Astrocyte (in vitro differentiated cells and primary cell): ENCODE measurements at regions not wholly inside any gene's neighbourhood (a gene's known extent, or its start where the extent isn't known, plus 50 kb on each side); places are given as distances from the start of the nearest gene placed in this dataset.

Experiments used
- DNase-seq: peaks from one replicate; pipeline ENCODE4 v3.0.0-alpha.2; 2010; ENCODE audit warnings: low read depth
- FAIRE-seq: peaks from 2 replicates; lab custom pipeline; 2011; peaks lifted over from hg19 to GRCh38; lab: Jason Lieb, UNC
- H2AFZ ChIP-seq: 2 replicates; pipeline ENCODE4 v1.6.0; 2012; ENCODE audit warnings: low read depth, low read length, inconsistent platforms
- H3K27ac ChIP-seq: 2 replicates; pipeline ENCODE4 v1.5.1; 2011; ENCODE audit warnings: low read depth, low read length, inconsistent platforms
- H3K27me3 ChIP-seq: 2 replicates; pipeline ENCODE4 v1.6.0; 2011; ENCODE audit warnings: low read length, inconsistent platforms; ENCODE audit not compliant: insufficient read depth
- H3K36me3 ChIP-seq: 2 replicates; pipeline ENCODE4 v1.5.1; 2011; ENCODE audit warnings: low read length, inconsistent platforms; ENCODE audit not compliant: insufficient read depth
- H3K4me1 ChIP-seq: 2 replicates; pipeline ENCODE4 v1.5.1; 2011; ENCODE audit warnings: low read length, inconsistent platforms; ENCODE audit not compliant: insufficient read depth
- H3K4me2 ChIP-seq: 2 replicates; pipeline ENCODE4 v1.6.0; 2012; ENCODE audit warnings: low read length, inconsistent platforms
- H3K4me3 ChIP-seq: 2 replicates; pipeline ENCODE4 v1.5.1; 2011; ENCODE audit warnings: low read depth, mild to moderate bottlenecking, low read length, inconsistent platforms; ENCODE audit not compliant: insufficient read depth
- H3K79me2 ChIP-seq: 2 replicates; pipeline ENCODE4 v1.6.0; 2012; ENCODE audit warnings: mild to moderate bottlenecking, low read length, inconsistent platforms; ENCODE audit not compliant: insufficient read depth
- H3K9ac ChIP-seq: 2 replicates; pipeline ENCODE4 v1.6.0; 2012; ENCODE audit warnings: mild to moderate bottlenecking, low read length, inconsistent platforms
- H3K9me3 ChIP-seq: 2 replicates; pipeline ENCODE4 v1.5.1; 2012; ENCODE audit warnings: low read depth, mild to moderate bottlenecking, low read length, inconsistent platforms; ENCODE audit not compliant: insufficient read depth
- H4K20me1 ChIP-seq: 2 replicates; pipeline ENCODE4 v1.6.0; 2012; ENCODE audit warnings: low read length, inconsistent platforms; ENCODE audit not compliant: insufficient read depth
- H3K27ac Mint-ChIP-seq: one replicate; pipeline ENCODE4 v1.8.0; 2021; ENCODE audit warnings: mild to moderate bottlenecking, mixed read lengths; ENCODE audit not compliant: unreplicated experiment
- H3K27me3 Mint-ChIP-seq: one replicate; pipeline ENCODE4 v1.8.0; 2021; ENCODE audit warnings: low read depth, mixed read lengths; ENCODE audit not compliant: unreplicated experiment
- H3K36me3 Mint-ChIP-seq: one replicate; pipeline ENCODE4 v1.8.0; 2021; ENCODE audit warnings: low read depth, mixed read lengths; ENCODE audit not compliant: unreplicated experiment
- H3K4me1 Mint-ChIP-seq: one replicate; pipeline ENCODE4 v1.8.0; 2021; ENCODE audit warnings: low read depth, mixed read lengths; ENCODE audit not compliant: unreplicated experiment
- H3K4me3 Mint-ChIP-seq: one replicate; pipeline ENCODE4 v1.8.0; 2021; ENCODE audit warnings: mild to moderate bottlenecking, moderate library complexity, mixed read lengths; ENCODE audit not compliant: unreplicated experiment
- H3K9me3 Mint-ChIP-seq: one replicate; pipeline ENCODE4 v1.8.0; 2021; ENCODE audit warnings: mild to moderate bottlenecking, mixed read lengths; ENCODE audit not compliant: unreplicated experiment
- CTCF ChIP-seq: IDR thresholded peaks from 2 replicates; pipeline ENCODE4 v1.5.1; 2011; ENCODE audit warnings: low read depth, mild to moderate bottlenecking, inconsistent platforms, low read length, moderate library complexity; ENCODE audit not compliant: insufficient read depth
- EZH2 ChIP-seq: IDR thresholded peaks from 2 replicates; pipeline ENCODE4 v1.6.1; 2012; ENCODE audit warnings: mild to moderate bottlenecking, low read length, inconsistent platforms; ENCODE audit not compliant: insufficient read depth

- Histone ChIP-seq H2AFZ (no peak overlapping the region), H4K20me1 (no peaks in the 10 kb centered on the region), H3K79me2 (no peaks in the 10 kb centered on the region), H3K9ac (no peak overlapping the region), H3K4me3 (no peak overlapping the region), H3K27me3 (no peaks in the 10 kb centered on the region), H3K27ac (no peak overlapping the region), H3K9me3 (no peaks in the 10 kb centered on the region), H3K4me1 (no peaks in the 10 kb centered on the region), H3K4me2 (no peak overlapping the region), H3K36me3 (no peaks in the 10 kb centered on the region)
- Mint-ChIP-seq H3K9me3 (no peaks in the 10 kb centered on the region), H3K27ac (no peak overlapping the region), H3K36me3 (no peaks in the 10 kb centered on the region), H3K4me1 (peaks cover 2% of the 10 kb centered on the region), H3K27me3 (no peaks in the 10 kb centered on the region), H3K4me3 (no peak overlapping the region)
- TF ChIP-seq CTCF (no peak), EZH2 (no peak)
- FAIRE-seq (no peak), DNase-seq (no peak)
These were observed 56.6 kb upstream of the CNTN5 start for GRCh38 chr11:98964146-98964545.

DNA sequence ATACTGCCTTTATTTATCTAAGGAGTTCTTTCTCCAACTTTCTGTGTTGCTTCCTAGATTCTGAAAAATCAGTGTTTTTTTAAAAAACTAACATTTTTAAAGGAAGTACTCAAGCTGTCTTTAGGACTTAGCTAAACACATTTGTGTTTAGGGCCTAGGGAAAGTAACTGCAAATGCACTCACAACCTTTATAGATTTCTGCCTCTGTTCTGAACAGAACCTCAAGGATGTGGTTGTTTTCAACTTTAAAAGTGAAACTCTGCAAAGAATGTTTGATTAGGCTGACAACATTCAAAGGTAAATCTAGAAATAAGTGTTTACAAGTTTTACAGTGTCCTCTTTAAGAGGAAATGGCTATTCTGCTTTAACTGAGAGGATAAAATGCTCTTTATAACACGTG lies 55.4 kb upstream of the CNTN5 start:
- H3K36me3 Mint-ChIP-seq: no peaks in the 10 kb centered on the region
- Histone ChIP-seq H3K9ac (no peak overlapping the region), H3K79me2 (no peaks in the 10 kb centered on the region), H3K27ac (no peak overlapping the region), H3K4me3 (no peak overlapping the region), H4K20me1 (no peaks in the 10 kb centered on the region), H3K4me1 (no peaks in the 10 kb centered on the region), H3K4me2 (no peak overlapping the region), H3K36me3 (no peaks in the 10 kb centered on the region), H3K27me3 (no peaks in the 10 kb centered on the region), H3K9me3 (no peaks in the 10 kb centered on the region), H2AFZ (no peak overlapping the region)
- DNase-seq (no peak), FAIRE-seq (no peak)
- peaks cover 2% of the 10 kb centered on the region for H3K4me1 Mint-ChIP-seq
- TF ChIP-seq CTCF (no peak), EZH2 (no peak)
- H3K27me3 Mint-ChIP-seq: no peaks in the 10 kb centered on the region
- no peak overlapping the region for H3K27ac Mint-ChIP-seq
- H3K4me3 Mint-ChIP-seq: no peak overlapping the region
- no peaks in the 10 kb centered on the region for H3K9me3 Mint-ChIP-seq

DNA sequence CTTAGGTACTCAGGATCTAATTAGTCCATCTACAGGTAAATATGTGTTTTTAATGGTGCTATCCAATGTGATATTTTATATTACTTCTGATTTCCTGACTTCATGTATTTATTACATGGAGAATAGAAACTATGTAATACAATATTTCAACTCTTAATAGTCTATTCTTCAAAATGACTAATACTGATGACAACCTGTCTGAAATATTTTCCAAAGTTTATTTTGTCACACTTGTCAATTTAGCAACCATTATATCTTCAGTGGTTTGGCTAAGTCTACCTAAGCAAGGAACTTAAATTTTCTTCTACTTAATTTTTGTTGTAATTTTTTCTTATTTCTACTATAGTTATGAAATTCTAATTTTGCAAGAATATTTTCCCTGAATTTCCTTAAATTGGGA lies 55.0 kb upstream of the CNTN5 start:
- no peak overlapping the region for H3K27ac ChIP-seq
- no peaks in the 10 kb centered on the region for H3K79me2 ChIP-seq
- no peaks in the 10 kb centered on the region for H3K9me3 Mint-ChIP-seq
- TF ChIP-seq EZH2 (no peak), CTCF (no peak)
- no peaks in the 10 kb centered on the region for H3K4me1 ChIP-seq
- H3K36me3 ChIP-seq: no peaks in the 10 kb centered on the region
- H3K4me1 Mint-ChIP-seq: peaks cover 2% of the 10 kb centered on the region
- H3K27me3 ChIP-seq: no peaks in the 10 kb centered on the region
- H3K4me3 ChIP-seq: no peak overlapping the region
- no peaks in the 10 kb centered on the region for H3K27me3 Mint-ChIP-seq
- H3K4me2 ChIP-seq: no peak overlapping the region
- H4K20me1 ChIP-seq: no peaks in the 10 kb centered on the region
- no peak overlapping the region for H2AFZ ChIP-seq
- DNase-seq (no peak), FAIRE-seq (no peak)
- H3K9me3 ChIP-seq: no peaks in the 10 kb centered on the region
- no peaks in the 10 kb centered on the region for H3K36me3 Mint-ChIP-seq
- H3K27ac Mint-ChIP-seq: no peak overlapping the region
- H3K9ac ChIP-seq: no peak overlapping the region
- no peak overlapping the region for H3K4me3 Mint-ChIP-seq
